Loucy (cell line): ENCODE measurements at regions not wholly inside any gene's neighbourhood (a gene's known extent, or its start where the extent isn't known, plus 50 kb on each side); places are given as distances from the start of the nearest gene placed in this dataset.

ENCODE experiments used
- EZH2phosphoT487 ChIP-seq: fragments of 200-600 bp; IDR thresholded peaks from 2 replicates; pipeline ENCODE4 v1.6.1; 2018; ENCODE audit warnings: antibody characterized with exemption, mild to moderate bottlenecking, moderate library complexity, borderline replicate concordance
- TF ChIP-seq, protein P1 (sequence below): fragments of 200-600 bp; sonication (generic); conservative IDR thresholded peaks from 2 replicates; pipeline ENCODE4 v1.5.1; 2014; ENCODE audit warnings: mild to moderate bottlenecking, antibody characterized with exemption, low read length

DNA sequence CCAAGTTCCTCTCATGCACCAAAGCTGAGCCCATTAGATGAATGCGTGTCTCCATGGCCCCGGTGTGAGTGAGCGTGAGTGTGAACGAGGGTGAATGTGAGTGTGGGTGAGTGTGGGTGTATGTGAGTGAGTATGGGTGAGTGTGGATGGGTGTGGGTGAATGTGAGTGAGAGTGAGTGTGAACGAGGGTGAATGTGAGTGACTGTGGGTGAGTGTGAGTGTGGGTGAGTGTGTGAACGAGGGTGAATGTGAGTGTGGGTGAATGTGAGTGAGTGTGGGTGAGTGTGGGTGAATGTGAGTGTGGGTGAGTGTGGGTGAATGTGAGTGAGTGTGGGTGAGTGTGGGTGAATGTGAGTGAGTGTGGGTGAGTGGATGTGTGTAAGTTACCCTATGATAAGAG lies 1521.8 kb upstream of the TENM3 start:
- TF ChIP-seq, protein P1, sequence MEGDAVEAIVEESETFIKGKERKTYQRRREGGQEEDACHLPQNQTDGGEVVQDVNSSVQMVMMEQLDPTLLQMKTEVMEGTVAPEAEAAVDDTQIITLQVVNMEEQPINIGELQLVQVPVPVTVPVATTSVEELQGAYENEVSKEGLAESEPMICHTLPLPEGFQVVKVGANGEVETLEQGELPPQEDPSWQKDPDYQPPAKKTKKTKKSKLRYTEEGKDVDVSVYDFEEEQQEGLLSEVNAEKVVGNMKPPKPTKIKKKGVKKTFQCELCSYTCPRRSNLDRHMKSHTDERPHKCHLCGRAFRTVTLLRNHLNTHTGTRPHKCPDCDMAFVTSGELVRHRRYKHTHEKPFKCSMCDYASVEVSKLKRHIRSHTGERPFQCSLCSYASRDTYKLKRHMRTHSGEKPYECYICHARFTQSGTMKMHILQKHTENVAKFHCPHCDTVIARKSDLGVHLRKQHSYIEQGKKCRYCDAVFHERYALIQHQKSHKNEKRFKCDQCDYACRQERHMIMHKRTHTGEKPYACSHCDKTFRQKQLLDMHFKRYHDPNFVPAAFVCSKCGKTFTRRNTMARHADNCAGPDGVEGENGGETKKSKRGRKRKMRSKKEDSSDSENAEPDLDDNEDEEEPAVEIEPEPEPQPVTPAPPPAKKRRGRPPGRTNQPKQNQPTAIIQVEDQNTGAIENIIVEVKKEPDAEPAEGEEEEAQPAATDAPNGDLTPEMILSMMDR: no peak
- TF ChIP-seq EZH2phosphoT487: no peak
